ENCODE measurements at regions not wholly inside any gene's neighbourhood (a gene's known extent, or its start where the extent isn't known, plus 50 kb on each side); places are given as distances from the start of the nearest gene placed in this dataset.

DNA sequence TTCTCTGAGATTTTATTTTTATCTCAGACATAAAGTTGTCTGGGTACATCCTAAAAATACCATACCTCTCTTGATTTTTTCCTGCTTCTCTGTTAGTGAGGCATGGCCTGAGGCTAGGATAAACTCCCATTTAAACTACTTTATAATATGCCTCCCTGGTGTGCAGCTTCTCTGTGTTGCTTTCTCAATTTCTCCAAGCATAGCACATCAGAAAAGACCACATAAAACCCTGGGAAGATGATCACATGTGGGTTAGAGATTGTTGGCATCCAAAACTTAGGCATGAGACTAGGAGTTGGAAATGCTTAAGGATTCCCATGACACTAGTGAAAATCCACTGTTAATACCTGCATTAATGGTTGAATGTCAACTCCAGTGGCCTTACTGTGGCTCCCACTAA is 254.6 kb downstream of the RND3 start:
- Mint-ChIP-seq H3K4me1 (ENCODE audit: low read depth, unreplicated experiment) (peaks cover 54% of the 10 kb centered on the region), H3K27me3 (ENCODE audit: unreplicated experiment) (no peaks in the 10 kb centered on the region), H3K9me3 (ENCODE audit: low read depth, unreplicated experiment) (no peaks in the 10 kb centered on the region), H3K36me3 (ENCODE audit: insufficient read depth, unreplicated experiment) (no peaks in the 10 kb centered on the region), H3K27ac (ENCODE audit: unreplicated experiment) (peak overlapping the region; percentile 62), H3K4me3 (ENCODE audit: low read depth, unreplicated experiment) (no peak overlapping the region)
- intact Hi-C loops (cut with micrococcal nuclease; ENCODE audit: unreplicated experiment) = no loop called here
- CTCF ChIA-PET = no interaction called here
- TF ChIP-seq, protein P1, sequence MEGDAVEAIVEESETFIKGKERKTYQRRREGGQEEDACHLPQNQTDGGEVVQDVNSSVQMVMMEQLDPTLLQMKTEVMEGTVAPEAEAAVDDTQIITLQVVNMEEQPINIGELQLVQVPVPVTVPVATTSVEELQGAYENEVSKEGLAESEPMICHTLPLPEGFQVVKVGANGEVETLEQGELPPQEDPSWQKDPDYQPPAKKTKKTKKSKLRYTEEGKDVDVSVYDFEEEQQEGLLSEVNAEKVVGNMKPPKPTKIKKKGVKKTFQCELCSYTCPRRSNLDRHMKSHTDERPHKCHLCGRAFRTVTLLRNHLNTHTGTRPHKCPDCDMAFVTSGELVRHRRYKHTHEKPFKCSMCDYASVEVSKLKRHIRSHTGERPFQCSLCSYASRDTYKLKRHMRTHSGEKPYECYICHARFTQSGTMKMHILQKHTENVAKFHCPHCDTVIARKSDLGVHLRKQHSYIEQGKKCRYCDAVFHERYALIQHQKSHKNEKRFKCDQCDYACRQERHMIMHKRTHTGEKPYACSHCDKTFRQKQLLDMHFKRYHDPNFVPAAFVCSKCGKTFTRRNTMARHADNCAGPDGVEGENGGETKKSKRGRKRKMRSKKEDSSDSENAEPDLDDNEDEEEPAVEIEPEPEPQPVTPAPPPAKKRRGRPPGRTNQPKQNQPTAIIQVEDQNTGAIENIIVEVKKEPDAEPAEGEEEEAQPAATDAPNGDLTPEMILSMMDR (IDR thresholded peaks at IDR 0.05; ENCODE audit: unreplicated experiment) = no peak
- no peak for DNase-seq
- BruUV-seq (replicated peaks) = no TSS peak

DNA sequence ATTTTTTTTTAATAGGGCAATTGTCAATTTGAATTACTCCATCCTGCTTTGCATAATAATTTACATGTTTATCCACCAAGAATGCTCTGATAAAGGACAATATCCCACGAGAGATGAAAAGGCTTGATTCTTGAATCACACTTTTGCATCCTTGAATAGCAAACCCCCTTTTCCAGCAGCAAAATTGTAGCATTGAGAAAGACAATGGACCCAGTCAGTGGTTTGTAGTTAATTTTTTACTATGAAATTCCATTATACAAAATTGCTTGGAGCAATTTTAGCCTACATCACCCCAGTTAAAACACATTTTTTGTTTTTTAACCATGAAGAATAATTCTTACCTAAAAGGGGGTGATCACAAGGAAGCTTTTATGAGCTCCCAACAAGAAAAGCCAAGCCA is 255.1 kb downstream of the RND3 start:
- intact Hi-C loops (cut with micrococcal nuclease; ENCODE audit: unreplicated experiment) = no loop called here
- Mint-ChIP-seq H3K4me1 (ENCODE audit: low read depth, unreplicated experiment) (peaks cover 54% of the 10 kb centered on the region), H3K27ac (ENCODE audit: unreplicated experiment) (peak overlapping the region; percentile 62), H3K27me3 (ENCODE audit: unreplicated experiment) (no peaks in the 10 kb centered on the region), H3K36me3 (ENCODE audit: insufficient read depth, unreplicated experiment) (no peaks in the 10 kb centered on the region), H3K4me3 (ENCODE audit: low read depth, unreplicated experiment) (no peak overlapping the region), H3K9me3 (ENCODE audit: low read depth, unreplicated experiment) (no peaks in the 10 kb centered on the region)
- no peak for DNase-seq
- TF ChIP-seq, protein P1 (IDR thresholded peaks at IDR 0.05; ENCODE audit: unreplicated experiment) = no peak
- CTCF ChIA-PET = no interaction called here
- BruUV-seq (replicated peaks) = no TSS peak

DNA sequence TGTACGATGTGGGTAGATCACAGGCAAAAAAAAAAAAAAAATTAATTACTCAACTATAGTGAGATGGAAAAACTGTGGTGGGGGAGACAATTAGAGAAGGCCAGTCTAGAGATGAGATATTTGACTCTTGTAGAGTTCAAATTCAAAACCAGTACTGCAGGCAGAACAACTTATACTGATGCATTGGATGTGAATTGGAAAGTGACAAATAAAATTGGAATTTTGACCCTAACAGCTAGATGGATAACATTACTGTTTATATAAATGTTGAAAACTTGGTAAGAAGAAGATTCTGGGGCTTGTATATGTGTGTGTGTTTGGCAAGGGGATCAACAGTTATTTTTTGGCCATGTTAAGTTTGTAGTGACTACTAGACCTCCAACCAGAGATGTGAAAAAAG is 256.9 kb downstream of the RND3 start:
- H3K27ac Mint-ChIP-seq (ENCODE audit: unreplicated experiment) = peak overlapping the region; percentile 5
- H3K4me3 Mint-ChIP-seq (ENCODE audit: low read depth, unreplicated experiment) = no peak overlapping the region
- no TSS peak for BruUV-seq (replicated peaks)
- H3K4me1 Mint-ChIP-seq (ENCODE audit: low read depth, unreplicated experiment) = peaks cover 61% of the 10 kb centered on the region
- intact Hi-C loops (cut with micrococcal nuclease; ENCODE audit: unreplicated experiment) = no loop called here
- CTCF ChIA-PET = interaction anchor here (1.5 kb wide), 1 partner anchor 22 kb away, joined by 3 read pairs; no protein-coding TSS in a partner anchor
- H3K27me3 Mint-ChIP-seq (ENCODE audit: unreplicated experiment) = no peaks in the 10 kb centered on the region
- H3K9me3 Mint-ChIP-seq (ENCODE audit: low read depth, unreplicated experiment) = no peaks in the 10 kb centered on the region
- H3K36me3 Mint-ChIP-seq (ENCODE audit: insufficient read depth, unreplicated experiment) = no peaks in the 10 kb centered on the region
- TF ChIP-seq, protein P1 (IDR thresholded peaks at IDR 0.05; ENCODE audit: unreplicated experiment) = no peak
- no peak for DNase-seq

DNA sequence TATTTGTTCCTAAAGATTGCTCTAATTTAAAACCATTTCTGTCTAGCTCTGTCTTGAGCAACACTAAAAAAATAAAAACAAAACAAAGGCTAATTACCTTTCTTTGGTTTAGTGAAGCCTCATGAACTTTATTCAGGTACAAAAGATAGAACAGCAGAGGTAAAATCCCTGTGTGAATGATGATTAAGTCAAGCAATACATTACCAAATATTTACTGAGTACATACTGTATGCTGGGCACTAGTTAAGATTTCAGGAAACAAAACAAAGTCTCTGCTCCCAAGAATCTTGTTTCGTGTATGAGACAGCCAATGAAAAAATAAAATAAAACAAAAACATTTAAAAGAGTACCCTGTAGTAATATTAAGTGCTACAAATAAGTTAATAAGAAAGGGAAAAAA is 257.5 kb downstream of the RND3 start:
- no peaks in the 10 kb centered on the region for H3K9me3 Mint-ChIP-seq (ENCODE audit: low read depth, unreplicated experiment)
- DNase-seq = no peak

More for the DNA sequence above, 257.5 kb downstream of the RND3 start:
- BruUV-seq (replicated peaks) = no TSS peak
- Mint-ChIP-seq H3K27ac (ENCODE audit: unreplicated experiment) (peak overlapping the region; percentile 5), H3K4me1 (ENCODE audit: low read depth, unreplicated experiment) (peaks cover 61% of the 10 kb centered on the region), H3K27me3 (ENCODE audit: unreplicated experiment) (no peaks in the 10 kb centered on the region), H3K4me3 (ENCODE audit: low read depth, unreplicated experiment) (no peak overlapping the region), H3K36me3 (ENCODE audit: insufficient read depth, unreplicated experiment) (no peaks in the 10 kb centered on the region)
- CTCF ChIA-PET = interaction anchor here (0.8 to 1.5 kb wide), 2 partner anchors 23 to 380 kb away, joined by 3 read pairs; no protein-coding TSS in a partner anchor
- TF ChIP-seq, protein P1 (IDR thresholded peaks at IDR 0.05; ENCODE audit: unreplicated experiment) = no peak
- intact Hi-C loops (cut with micrococcal nuclease; ENCODE audit: unreplicated experiment) = no loop called here

All from Calu3 (cell line).